Right renal cortex interstitium (tissue), 3 donors: ENCODE measurements at regions not wholly inside any gene's neighbourhood (a gene's known extent, or its start where the extent isn't known, plus 50 kb on each side); places are given as distances from the start of the nearest gene placed in this dataset.
"Not testable (repeated sequence)": the region's sequence is repeated elsewhere in the genome, so short reads cannot be mapped to it uniquely, and the experiment has no call there.

Experiments
- DNase-seq, 3 donors: peaks; one replicate each; pipeline ENCODE4 v3.0.0-alpha.2; 2013; ENCODE audit warnings: low read depth in 3 of 3, low spot score in 2 of 3

- no peak for DNase-seq
Measured at GRCh38 chr5:18496041-18496440, 861.8 kb downstream of the TAF11L14 start.

GRCh38 chr5:18497089-18497488 lies 862.8 kb downstream of the TAF11L14 start:
- no peak for DNase-seq

DNA sequence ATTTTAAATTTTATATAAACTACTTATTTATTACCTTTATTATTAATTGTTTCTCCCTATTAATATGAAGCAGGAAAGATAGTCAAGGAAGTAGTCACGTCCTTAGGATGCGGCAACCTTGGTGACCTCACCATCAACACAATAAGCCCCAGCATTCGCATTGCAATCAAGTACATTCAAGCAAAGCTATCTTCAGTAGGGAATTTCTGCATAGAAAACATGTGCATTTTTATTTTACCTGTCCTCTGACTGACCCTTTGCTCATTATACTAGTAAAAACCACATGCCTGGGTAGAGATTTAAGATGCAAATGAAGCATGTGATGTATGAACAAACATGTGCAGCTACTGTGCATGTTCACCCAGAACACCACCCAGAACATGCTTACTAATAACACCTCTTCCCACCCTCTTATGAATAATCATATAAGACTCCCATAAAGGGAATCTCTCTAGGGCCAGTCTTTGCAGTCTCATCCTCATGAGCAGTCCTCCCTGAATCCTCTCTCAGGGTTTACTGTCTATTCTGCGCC lies 869.6 kb downstream of the TAF11L14 start:
- no peak for DNase-seq

DNA sequence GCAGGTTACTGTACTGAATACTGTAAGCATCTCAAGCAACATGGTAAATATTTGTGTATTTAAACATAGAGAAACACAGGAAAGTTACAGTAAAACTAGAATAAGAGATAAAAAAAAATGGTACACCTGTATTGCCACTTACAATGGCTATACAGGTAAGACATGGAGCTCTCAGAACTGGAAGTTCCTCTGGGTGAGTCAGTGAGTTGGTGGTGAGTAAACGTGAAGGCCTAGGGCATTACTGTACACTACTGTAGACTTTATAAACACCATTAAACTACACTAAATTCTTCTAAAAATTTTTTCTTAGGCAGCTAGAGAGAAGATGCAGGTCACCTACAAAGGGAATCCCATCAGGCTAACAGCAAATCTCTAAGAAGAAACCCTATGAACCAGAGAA lies 872.9 kb downstream of the TAF11L14 start:
- DNase-seq = no peak

DNA sequence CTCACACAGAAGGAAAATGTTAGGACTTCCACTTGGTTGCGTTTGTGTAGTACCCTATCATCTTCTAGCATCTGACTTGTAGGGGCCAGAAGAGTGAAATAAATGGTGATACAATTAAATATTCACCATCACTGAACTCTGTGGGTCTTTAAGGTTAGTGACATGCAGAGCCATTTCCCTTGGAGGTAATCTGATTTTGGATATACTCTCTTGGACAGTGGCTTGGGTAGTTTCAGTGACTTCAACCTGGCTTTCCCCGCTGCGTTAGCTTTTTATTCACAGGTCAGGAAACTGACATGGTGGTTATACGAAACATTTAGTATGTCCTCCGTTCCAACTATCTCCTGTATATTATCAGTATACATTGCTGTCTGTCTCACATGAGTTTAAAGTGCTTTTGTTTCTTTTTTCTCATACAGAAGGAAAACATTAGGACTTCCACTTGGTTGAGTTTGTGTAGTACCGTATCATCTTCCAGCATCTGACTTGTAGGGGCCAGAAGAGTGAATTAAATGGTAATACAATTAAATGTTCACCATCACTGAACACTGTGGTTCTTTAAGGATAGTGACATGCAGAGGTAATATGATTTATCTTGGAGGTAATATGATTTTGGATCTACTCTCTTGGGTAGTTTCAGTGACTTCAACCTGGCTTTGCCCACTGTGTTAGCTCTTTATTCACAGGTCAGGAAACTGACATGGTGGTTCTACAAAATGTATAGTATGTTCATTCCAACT lies 883.6 kb downstream of the TAF11L14 start:
- no peak for DNase-seq

DNA sequence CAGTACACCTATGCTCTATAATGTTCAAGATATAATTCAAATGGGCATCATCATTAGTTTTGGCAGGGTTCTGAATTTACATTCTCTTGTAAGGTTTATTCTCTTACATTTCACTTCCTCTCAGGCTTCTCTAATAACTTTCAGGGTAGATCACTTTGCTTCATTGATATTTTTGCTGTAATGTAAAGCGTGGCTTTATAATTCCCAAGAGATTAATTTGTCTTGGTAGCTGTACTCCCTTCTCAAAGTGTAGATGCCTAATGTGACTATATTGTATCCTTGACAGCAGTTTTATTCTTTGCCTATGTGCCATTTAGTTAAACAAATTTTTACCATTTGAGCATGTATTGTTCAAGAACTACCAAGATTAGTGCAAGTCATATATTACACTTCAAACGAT lies 889.1 kb downstream of the TAF11L14 start:
- no peak for DNase-seq

- DNase-seq = no peak
Measured at GRCh38 chr5:18526792-18527405, 892.6 kb downstream of the TAF11L14 start.

- no peak for DNase-seq
Measured at GRCh38 chr5:18533137-18533536, 898.9 kb downstream of the TAF11L14 start.

GRCh38 chr5:18534119-18534518 lies 899.9 kb downstream of the TAF11L14 start:
- no peak for DNase-seq

DNA sequence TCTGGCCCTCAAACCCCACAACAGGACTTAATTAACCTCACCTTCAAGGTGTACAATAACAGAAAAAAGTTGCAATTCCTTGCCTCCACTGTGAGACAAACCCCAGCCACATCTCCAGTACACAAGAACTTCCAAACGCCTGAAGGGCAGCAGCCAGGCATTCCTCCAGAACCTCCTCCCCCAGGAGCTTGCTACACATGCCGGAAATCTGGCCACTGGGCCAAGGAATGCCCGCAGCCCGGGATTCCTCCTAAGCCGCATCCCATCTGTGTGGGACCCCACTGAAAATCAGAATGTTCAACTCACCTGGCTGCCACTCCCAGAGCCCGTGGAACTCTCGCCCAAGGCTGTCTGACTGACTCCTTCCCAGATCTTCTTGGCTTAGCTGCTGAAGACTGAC lies 901.5 kb downstream of the TAF11L14 start:
- DNase-seq = not testable (repeated sequence)

- no peak for DNase-seq
Measured at GRCh38 chr5:18544421-18544820, 910.2 kb downstream of the TAF11L14 start.

DNA sequence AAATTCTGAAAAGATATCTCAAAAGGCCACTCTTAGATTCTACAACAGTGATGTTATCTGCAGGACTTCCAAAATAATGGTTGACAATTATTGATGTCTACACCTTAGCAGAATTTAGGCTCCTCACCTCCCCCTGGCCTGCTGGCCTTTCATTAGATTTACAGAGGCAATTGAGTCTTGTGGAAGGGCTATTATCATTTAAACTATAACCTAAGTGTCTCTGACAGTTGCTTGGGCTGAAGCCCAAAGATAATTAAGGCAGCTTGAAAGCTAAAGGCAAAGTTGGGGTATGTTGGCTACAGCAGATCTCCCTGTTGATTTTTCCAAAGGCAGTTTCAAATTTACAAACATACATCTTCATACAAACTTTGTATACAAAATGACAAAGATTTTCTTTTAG lies 912.3 kb downstream of the TAF11L14 start:
- no peak for DNase-seq

GRCh38 chr5:18551716-18552115 lies 917.5 kb downstream of the TAF11L14 start:
- DNase-seq = no peak

DNA sequence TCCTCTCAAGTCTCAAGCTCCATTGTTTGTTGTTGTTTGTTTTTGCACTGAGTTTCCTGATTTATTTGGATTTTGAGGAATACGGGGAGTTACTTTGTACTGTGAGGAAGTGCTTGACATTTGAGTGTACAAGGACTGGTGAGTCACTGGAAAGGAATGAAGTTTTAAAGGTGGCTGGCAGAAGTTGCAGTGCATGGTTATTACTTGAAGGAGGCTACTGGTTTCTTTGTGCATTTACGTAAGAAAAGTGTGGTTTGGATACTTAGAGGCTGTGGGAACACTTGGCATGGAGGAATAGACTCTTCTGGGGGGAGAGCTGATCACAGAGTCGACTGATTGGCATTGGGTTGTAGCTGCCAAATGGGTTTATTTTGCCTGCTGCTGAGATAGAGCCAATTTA lies 919.0 kb downstream of the TAF11L14 start:
- DNase-seq = no peak

DNA sequence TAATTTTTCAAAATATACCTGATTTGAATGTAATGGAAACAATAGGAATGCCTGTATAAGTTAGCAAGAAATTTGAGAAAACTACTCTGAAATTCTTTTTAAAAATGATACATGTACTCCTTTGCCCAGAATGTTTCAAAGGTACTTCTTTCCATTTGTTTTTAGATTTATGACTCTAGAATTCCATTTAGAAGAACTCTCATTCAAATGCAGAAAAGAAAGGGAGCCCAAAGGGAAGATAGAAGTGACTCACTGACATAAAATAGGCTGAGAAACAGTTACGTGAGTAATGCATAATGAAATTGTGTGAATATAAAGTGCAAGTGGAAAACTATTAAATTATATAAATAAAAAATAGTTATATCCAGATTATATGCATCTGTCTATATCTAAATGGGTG lies 926.3 kb downstream of the TAF11L14 start:
- DNase-seq = no peak

DNA sequence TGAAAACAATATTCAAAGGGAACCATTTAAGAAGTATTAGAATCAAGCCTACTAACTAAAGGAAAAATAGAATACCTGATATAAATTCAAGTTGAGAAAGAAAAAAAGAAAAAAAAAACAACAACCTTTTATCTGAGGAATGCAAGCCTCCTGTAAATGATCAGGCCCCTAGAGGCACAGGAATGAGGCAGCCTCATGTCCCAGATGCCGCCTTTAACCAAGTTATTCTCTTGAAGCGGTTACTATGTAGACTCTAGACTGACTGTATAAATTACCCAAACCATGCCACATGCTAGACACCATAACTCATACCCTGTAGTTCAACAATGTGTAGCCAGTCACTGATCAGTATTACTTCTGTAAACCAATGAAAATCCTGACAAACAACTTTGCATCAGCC lies 929.6 kb downstream of the TAF11L14 start:
- DNase-seq = no peak

DNA sequence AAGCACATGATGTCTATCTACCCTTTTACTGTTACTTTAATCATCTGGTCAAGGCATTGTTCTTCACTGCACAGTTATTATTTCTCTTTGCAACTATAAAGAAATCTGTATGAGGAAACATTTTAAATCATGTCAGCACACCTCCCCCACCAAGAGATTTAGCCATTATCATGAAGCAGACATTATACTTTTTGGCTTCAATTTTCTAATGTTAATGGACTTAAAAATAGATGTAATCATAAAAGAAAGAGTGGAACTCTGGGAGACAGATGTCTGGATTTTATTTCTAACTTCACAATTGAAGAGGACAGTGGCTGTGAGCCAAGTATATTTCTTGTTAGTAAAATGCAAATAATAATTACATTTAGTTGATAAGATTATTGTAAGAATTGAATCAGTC lies 932.4 kb downstream of the TAF11L14 start:
- no peak for DNase-seq

DNA sequence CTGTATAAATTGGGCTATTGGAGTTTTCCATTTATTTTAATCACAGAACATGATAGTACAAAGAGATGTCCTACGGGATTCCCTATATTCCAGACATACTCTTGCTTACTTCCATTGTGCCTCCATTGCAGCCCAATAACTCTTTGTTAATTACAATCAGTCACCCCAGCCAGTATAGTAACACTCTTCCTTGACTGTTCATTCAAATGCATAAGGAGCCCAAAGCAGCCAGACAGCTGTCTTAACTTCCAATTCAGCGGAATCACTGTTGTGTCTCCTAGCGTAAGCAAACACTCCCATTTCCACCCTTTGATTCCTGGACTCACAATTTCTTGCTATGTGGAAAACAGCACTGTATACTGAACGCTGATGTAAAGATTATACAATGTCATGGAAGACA lies 942.3 kb downstream of the TAF11L14 start:
- DNase-seq = no peak

DNA sequence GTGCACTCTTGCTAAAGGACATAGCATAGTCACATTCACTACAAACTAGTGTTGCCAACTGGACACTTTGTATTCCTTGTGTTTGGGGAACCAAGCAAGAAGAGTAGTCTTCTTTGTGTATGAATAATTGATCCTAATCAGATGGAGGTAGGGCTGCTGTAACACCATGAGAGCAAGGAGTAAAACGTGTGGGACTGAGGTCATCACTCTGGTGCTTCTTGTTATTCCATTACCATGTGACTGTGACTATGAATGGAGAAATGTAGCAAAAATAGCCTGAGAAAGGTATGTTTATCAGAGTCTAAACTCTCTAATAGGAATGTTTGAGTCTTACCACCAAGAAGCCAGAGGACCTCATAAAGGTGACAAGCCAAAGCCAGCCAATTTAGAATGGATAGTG lies 966.9 kb downstream of the TAF11L14 start:
- DNase-seq = no peak

DNA sequence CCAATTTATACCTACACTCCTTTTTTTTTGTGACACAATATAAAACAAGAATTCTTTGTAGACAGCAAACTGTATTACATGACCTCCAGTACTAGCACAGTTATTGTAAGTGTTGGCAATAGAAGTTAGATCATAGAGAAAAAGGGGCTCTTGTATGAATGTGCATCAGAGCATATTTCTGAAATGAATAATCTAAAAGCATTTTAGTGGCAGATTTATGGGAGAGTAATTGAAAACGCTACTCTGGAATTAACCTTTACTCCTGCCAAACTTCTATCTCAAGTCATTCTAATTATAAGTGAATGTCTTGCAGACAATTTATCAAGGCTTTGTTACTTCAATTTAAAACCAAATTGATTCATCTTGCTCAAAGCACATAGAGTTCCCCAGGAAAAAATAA lies 968.1 kb downstream of the TAF11L14 start:
- DNase-seq = no peak

DNA sequence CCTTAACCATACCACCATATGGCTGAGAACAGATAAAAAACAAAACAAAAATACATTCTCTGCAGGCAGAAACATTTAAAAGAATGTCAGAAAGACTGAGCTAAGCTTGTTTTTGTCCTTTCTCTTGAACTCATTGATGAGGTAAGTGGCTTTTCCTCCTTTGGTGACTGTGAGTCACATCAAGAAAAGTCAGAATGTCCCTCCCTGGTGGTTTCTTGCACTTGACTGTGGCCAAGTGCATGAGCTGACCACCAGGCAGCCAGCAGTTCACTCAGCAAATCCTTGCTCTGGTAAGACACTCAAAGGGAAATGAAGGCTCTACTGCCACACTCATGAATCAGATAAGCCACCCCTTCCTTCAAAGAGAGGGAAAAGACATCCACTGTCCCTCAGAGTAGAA lies 970.9 kb downstream of the TAF11L14 start:
- no peak for DNase-seq

DNA sequence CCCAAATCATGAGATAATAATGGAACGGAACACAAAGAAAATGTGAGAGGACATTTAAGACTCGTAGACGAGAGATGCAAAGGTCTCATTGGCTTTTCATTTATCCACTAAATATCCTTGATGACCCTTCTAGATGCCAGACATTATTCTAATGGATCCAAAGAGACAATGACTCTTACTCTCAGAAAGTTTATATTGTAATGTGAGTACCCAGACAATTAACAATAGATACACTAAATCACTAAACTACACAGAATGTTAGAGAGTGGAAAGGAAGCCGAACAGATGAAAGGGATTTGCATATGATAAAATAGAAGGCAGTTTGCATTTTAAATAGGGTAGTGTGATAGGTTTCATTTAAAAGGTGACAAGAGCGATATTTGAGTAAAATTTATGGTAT lies 973.3 kb downstream of the TAF11L14 start:
- DNase-seq = no peak
